CD1c-positive myeloid dendritic cell (primary cell): ENCODE measurements at regions not wholly inside any gene's neighbourhood (a gene's known extent, or its start where the extent isn't known, plus 50 kb on each side); places are given as distances from the start of the nearest gene placed in this dataset.
A peak's percentile ranks its signal among the peaks of the same experiment; 100 is the strongest.

Experiments
- DNase-seq: peaks from one replicate; pipeline ENCODE4 v3.0.0-alpha.2; 2016; ENCODE audit errors: extremely low spot score

DNA sequence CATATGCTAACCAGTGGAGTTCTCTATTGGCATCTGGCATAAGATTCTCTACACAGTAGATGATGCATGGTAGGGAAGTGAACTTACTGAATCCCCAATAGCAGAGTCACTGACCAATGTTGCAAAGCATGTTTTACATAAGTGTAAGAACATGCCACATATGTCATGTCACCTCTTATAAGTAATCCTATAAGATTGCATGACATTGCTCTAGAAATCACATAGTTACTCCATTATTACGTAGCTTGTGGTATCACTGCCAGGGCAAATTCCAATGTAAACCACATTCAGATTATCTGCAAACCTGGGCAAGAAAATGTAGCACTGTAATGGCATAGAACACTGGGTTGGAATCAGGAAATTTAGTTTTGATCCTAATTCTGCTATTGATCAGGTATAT is 198.2 kb upstream of the UMPS start:
- DNase-seq, result no peak

DNA sequence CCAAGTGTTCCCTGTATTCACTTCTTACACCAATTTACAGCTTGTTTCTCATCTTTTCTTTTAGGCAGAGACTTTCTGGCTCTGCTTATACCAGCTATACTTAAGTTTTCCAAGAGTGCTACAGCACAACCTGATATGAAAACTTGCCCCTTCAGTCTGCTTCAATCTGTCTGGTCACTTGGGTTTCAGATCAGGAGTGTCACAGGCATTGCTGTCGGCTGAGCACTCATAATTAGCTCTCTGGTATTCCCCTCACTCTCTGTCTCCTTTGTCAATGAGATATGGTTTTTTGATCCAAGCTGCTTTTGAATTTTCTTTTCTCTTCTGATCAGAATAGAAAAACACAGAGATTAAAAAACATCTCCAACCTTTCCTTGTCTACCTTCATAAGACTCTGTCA is 194.9 kb upstream of the UMPS start:
- no peak for DNase-seq

DNA sequence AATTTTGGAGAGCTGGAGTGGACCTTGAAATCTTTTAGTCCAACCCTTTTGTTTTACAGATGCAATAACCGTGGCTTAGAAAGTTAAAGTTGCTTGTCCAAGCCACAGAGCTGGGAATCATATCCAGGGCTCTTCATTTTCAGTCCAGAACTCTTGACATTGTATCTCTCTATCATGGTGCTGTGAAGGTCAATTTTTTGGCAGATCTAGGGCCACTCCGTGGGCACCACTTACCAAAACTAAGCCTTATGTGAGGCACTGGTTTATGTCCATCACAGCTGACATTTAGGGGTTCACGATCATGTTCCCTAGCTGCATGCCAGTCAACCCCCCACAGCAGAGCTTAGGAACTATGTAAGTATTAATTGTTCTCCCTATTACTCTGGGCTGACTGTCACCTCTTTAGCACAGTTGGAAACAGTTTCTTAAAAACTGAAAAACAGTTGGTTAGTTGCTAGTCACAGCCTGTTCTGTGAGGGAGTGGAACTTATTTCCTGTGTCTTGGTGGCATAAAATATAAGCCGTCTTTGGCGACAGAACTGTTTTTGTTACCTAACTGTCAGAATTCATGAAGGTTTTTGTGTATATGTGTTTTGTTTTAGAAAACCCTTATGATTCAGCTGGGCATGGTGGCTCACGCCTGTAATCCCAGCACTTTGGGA is 189.6 kb upstream of the UMPS start:
- DNase-seq, result no peak

DNA sequence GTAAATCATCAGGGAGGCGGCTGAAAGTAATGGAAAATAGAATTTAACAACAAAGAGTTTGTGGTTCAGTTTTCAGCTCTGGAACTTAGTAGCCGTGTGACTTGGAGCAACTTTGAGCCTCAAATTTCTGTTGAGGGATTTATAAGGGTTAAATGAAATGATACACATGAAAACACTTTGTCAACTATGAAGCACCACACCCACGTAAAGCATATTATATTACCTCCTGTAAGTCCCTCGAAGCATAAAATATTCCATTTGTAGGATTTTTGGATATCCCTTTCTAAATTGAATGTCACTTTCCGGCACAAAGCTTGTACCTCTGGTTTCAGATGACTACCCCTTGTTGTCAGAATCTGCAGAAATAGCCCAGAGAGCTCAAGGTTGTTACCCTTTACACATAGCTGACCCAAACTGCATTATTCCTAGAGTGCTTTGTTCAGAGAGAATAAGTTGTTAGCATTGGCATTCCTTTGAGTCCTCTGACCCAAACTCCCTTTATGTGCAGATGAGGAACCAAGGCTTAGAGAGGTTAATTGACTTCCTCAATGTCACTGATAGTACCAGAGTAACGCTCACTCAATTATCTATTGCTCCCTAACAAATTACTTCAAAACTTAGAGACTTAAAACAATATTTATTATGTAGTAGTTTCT is 187.9 kb upstream of the UMPS start:
- DNase-seq, result no peak

DNA sequence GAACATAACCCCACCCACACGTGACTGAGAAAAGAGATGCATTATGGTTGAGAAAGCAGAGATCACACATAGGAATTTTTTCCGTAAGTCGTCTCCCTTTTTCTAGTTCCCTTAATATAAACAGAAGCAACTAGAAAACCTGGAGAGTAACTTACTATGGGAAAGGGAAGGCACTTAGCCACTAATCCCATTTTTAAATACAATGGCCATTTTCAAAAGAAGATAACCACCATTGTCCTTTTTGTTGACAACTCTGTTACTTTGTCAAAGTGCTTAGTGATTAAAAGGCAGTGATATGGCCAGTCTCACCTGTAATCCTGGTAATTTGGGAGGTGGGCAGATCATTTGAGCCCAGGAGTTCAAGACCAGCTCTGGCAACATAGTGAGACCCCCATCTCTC is 184.4 kb upstream of the UMPS start:
- DNase-seq, result no peak

DNA sequence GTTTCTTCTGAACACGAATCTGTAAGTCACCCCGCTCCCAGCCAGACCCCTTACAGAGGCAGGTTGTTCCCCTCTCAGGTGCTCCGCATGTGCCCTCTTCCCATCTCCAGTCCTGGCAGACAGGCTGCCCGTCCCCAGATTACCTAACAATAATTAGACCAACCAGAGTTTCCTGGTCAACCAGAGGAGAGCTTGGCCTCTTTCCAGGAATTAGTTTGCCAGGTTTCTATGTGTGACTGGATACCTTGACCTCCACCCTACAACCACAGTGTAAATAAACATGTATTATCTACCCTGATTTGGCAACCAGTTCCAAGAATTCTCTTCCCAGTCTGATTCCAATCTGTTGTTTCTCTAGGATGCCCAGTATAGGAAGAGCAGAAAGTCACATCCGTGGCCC is 178.0 kb upstream of the UMPS start:
- no peak for DNase-seq

DNA sequence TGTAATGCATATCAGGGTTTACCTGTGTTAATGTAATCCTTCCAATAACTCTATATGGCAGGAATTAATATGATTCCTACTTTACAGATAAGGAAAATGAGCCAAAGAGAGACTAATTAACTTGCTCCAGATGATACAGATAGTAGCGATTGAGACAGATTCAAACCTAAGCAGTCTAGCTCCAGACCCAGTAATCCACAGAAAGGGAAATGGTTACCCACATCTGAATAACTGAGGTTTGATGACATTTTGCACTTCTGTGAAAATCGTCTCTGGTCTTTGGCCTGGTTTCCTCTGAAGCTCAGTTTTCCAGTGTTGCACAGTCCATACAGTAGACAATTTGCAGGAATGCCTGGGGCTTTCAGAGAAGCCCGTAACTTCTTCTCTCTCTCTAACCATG is 177.1 kb upstream of the UMPS start:
- no peak for DNase-seq

DNA sequence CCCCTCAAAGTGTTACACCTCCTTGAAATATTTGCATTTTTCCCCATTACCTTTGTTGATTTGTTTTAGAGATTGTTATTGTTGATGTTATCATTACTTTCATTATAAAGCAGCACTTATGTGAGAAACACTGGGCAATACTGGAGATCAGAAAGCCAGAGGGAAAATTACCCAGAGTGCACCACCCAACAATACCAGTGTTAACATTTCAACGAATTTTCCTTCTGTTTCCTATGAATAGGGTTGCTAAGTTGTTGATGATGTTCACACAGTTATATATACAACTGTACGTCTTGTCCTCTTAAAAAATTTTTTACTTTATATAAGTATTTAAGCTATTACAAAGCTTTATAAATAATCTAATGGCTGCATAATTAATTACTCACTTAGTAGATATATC is 173.6 kb upstream of the UMPS start:
- no peak for DNase-seq

DNA sequence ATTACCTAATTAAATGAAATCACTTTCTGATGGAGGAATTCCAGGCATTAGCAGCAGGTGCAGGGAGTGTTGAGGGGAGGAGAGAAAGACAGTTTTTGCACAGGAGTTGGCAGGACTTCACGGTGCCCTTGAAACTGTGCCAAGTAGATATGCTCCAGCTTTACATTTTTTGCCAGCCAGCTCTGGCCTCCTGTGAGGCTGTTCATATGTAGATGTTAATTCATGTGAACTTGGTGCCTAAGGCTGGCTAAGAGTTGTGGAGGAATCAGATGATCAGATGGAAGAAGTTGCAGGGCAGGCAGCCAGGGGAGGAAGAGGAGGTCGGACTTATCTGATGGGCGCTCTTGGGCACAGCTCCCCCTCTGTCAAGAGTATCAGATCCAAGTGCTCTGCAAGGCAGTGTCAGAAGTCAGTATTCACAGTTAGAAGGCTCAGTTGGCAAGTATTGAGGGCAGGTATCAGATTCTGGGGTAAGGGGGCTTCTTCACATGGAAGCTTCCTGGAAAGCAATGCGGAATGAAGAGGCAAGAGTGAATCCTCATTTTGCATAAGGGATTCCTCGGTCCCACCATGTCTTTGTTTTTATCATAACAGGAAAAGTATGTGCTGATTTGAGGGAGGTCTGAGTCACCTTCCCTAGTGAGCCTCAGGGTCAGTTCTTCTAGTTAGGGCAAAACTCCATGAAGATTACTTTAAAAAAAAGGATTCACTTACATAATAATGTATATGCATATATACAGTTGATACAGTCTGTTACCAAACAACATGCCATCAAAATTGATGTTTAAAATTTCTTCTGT is 172.6 kb upstream of the UMPS start:
- DNase-seq, result no peak

DNA sequence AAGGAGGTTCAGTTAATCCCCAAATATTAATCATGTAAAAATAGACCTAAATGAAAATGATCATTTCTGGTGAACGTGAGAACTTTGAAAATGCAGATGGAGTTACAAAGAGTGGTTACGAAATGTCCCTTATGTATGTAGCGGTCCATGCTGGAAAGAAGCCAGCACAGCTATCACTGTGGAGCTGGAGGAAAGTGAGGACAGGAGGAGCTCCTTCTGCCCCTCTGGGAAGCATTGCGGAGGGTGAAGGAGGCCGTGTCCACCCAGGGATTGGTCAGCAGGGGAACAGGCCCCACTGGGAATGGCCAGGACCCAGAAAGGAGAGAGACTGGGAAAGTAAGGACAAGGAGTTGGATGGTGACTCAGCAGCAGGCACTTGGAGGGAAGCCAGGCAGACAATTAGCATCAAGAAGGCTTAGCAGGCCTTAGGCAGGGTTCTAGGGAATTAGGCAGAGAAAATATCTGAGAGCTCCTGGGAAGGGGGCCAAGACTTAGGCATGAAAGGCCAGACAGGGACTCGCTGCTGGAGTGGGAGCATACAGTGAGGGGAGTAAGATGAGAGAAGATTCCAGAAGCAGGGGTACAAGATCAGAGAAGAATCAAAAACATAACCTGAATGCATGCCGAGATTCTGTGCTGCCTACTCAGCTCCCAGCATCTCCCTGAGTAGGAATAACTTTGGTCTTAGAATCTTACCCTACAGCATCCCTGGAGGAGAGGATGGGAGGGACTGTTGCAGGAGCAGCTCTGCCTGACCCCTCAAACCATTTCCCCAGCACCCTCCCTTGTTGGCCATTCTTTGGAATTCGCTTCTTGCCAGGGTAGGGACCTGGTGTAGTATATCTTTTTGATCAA is 171.0 kb upstream of the UMPS start:
- DNase-seq, result no peak

DNA sequence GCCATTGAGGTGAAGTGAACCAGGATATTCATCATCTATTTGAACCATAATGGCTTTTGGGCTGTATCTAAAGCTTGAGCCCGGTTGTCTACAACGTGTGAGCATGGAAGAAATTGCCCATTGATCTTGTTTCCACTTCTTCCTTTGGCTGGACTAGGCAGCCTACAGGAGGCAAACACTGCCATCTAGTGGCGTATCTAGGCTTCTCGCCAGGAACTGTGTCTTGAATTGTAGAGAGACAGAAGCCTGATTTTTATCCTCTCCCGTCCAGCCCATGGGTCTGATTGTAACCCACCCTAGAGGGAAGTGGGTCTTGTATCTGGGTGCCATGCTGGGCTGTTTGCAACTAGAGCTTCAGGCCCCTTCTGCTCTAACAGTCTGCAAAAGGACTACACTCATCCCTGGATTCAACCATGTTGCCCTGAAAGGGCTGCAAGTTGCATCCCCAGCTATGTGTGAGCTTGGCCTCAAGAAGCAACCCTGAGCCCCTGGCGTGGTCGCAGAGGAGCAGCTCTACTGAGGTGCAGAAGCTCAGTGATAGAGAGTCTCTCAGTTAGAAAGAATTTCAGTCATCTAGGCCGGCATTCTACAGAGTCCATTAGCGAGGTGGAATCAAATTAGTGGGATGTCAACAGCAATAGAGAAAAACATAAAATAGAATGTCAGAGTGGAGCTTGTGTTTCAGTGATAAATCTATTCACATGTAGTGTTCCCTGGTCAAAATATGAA is 170.2 kb upstream of the UMPS start:
- peak; percentile 68 for DNase-seq

DNA sequence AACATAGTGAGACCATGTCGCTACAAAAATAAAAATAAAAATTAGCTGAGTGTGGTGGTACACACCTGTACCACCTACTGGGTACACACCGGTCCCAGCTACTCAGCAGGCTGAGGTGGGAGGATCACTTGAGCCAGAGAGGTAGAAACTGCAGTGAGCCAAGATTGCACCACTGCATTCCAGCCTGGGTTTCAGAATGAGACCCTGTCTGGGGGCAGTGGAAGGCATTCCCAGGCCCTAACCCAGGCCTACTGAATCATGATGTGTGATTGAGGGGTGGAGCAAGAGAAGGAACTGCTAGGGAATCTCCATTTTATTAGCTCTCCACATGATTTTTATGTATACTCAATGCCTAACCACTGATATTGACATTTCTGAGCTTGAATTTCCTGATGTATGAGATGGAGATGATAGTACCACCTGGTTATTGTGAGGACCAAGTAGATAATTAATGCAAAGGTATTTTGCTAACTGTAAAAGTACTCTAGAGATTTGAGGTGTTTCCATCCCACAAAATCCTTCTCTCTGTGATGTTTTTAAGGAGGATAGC is 169.5 kb upstream of the UMPS start:
- no peak for DNase-seq

DNA sequence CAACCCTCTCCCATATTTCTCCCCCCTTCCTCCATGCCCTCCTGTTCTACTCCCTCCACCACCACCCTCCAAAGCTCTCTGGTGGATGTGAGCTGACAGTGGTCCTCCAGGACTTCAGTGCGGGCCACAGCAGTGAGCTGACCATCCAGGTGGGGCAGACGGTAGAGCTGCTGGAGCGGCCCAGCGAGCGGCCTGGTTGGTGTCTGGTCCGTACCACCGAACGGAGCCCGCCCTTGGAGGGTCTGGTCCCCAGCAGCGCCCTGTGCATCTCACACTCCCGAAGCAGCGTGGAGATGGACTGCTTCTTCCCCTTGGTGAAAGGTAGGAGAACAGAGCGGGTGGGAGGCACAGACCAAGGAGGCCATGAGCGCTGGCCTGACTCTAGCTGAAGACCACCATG is 167.5 kb upstream of the UMPS start:
- no peak for DNase-seq

DNA sequence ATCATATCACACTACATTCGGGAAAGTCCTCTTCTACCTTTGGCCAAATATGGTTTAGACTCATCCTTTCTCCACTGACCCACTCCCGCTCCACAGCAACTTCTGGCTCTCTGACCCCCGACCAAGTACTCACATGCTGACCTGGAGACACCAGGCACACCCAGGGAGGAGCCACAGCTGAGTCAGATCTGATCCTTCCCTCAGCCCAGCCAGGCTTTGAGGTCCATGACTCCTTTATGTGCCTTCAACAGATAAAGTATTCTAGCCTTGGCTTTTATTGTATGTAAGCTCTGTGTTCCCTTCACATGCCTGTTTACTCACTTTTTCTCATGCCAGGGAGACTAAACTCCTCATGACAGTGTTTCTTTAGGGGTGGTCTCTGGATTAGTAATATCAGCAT is 166.9 kb upstream of the UMPS start:
- no peak for DNase-seq

DNA sequence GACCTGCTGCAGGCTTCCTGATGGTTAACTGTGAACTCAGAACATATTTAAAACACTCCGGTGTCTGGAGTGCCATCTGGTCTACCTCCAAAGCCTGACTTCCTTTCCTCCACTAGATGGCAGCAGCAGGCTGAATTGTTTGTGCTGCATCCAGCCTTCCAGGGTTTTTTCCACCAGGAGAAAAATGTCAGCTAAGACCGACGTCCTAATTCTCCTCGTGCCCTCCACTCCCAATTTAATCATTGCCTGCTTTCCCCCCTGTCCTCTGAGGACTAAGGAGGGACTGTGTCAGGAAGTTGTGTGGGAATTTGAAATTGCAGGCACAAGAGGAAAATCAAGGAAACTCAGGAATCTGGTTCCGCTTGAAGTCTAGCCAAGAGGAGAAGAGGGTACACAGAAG is 165.2 kb upstream of the UMPS start:
- peak; percentile 73 for DNase-seq

DNA sequence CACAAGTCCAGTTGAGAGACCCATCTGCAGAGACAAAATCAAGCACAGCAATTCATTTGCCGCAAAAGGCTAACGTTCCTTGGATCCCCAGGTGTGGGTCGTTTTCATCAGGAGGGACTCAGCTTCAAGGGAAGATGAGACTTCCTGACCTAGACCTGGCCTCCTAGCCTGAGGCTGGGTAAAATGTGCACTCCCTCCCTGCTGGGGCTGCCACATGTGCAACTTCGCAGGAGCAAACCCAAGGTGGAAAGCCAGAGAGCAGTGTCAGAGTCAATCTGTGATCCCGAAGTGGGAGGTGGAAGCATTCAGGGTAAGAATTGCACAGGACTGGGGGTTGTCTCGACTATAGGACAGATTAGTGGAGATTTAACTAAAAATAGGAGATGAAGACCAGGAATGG is 164.7 kb upstream of the UMPS start:
- DNase-seq, result no peak

DNA sequence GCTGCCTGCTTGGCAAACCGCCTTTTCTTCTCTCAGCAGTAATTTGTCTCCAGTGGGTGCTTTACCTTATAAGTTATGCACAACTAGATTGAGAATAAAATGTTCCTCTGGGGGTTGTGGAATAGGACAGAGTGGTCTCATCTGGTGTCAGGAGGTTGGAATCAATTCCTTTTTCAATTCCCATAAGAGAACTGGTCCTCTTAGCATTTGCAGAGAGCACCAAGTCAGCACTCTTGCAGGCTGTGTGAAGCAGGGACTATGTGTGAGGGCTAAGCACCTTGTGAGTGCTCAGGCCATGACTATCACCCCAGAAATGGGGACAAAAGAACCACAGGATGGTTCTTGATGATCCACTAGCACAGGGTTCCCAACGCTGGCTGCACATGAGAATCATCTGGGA is 163.6 kb upstream of the UMPS start:
- DNase-seq, result no peak

DNA sequence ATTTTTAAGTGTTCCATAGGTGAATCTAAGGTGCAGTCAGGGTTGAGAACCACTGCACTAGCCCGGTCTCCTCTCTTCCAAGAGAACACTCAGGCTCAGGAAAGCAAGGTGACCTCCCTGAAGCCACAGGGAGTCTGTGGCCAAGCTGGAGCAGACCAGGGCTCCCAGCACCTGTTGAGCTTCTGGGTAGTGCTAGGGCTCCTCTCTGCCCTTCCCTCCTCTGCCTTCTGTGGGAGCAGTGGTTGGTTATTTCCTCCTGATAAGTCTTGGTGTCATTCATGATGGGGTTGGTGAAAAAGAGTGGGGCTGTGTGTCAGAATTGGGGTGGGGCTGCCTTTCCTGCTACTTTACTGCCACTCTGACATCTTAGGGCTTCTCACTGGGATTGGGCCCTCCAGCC is 163.1 kb upstream of the UMPS start:
- no peak for DNase-seq

DNA sequence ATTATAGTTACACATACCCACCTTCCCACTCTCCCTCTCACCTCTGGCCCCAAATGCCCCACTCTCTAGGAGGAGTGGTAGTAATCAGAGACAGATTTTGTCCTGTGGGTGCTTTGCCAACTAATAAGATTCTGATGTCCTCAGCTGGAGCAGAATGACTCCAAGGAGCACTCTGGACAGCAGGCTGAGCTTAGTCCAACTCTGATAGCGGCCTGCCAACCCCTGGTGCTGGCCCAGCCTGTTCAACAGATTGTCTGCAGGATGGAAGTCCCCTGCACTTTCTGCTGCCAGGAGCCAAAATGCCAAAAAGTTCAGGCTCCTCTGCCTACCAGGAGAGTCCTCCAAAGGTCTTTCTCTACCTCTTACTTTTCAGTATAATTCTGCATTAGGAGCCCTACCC is 160.5 kb upstream of the UMPS start:
- DNase-seq, result no peak

DNA sequence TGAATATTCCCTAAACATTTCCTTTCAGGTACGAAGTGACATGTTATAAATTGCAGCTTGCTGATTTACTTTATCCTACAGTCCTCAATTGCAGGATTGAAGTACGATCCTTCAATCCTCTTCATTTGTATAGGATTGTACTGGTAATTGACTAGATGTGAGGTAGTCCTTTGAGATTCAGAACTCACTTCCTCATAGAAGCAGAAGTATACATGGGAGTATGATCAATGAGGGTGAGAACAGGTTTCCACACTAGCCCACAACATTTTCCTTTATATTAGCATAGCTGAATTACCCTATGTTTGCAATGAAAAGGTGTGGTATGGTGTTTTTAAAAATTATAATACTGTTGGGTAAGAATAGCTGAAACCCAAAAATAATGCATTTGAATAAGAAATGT is 160.0 kb upstream of the UMPS start:
- DNase-seq, result no peak

DNA sequence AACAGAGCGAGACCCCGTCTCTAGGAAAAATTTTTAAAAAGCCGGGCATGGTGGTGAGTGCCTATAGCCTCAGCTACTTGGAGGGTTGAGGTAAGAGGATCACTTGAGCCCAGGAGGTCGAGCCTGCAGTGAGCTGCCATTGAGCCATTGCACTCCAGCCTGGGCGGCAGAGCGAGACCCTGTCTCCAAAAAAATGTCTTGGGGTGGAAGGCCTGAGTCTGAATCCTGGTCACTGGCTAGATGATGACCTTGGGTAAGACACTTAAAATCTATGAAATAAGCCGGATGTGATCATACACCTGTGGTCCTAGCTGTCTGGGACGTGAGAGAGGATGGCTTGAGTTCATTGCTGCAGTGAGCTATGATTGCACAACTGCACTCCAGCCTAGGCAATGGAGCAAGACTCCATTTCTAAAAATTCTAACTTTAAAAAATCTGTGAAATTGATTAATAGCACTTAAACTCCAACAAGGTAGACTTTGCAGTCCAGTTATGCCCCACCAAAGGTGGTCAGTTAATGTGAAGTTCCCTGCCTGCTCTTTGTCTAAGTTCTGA is 157.3 kb upstream of the UMPS start:
- DNase-seq, result no peak
